PC-9 (cell line): ENCODE measurements at regions not wholly inside any gene's neighbourhood (a gene's known extent, or its start where the extent isn't known, plus 50 kb on each side); places are given as distances from the start of the nearest gene placed in this dataset.

Experiments
- BruUV-seq: library from RNA; stranded (reverse); fragments of 400-500 nt; replicated peaks from 2 replicates; lab custom pipeline; 2021; lab: Mats Ljungman, UMichigan
- CTCF ChIA-PET: fragments of 300-600 bp; sonication (Branson Sonifier 250); formaldehyde crosslinking; loops from one replicate; lab custom pipeline; 2022; ENCODE audit warnings: antibody characterized with exemption; lab: Charles Lee
- POLR2A ChIA-PET: fragments of 300-600 bp; sonication (Branson Sonifier 250); formaldehyde crosslinking; loops from one replicate; lab custom pipeline; 2022; ENCODE audit warnings: antibody characterized with exemption; ENCODE audit not compliant: unreplicated experiment; lab: Charles Lee
- DNase-seq, 2 experiments: peaks; one replicate each; pipeline versions ENCODE4 v3.0.0 to v3.0.0-alpha.2; 2015 to 2022; ENCODE audit warnings: mixed read lengths in 1 of 2
- H2AFZ ChIP-seq: fragments of 200-600 bp; sonication (generic); 2 replicates; pipeline ENCODE4 v1.8.1; 2017; ENCODE audit warnings: antibody characterized with exemption
- H3F3A ChIP-seq: fragments of 200-600 bp; sonication (generic); 2 replicates; pipeline ENCODE4 v1.8.1; 2017; ENCODE audit warnings: antibody characterized with exemption, mild to moderate bottlenecking, low read depth; ENCODE audit not compliant: insufficient read depth
- H3K27ac ChIP-seq: fragments of 200-600 bp; sonication (generic); 2 replicates; pipeline ENCODE4 v1.6.1; 2016; ENCODE audit warnings: mixed run types
- H3K27me3 ChIP-seq: fragments of 200-600 bp; sonication (generic); 2 replicates; pipeline ENCODE4 v1.6.1; 2016; ENCODE audit warnings: low read depth, mixed run types; ENCODE audit not compliant: insufficient read depth
- H3K36me3 ChIP-seq: fragments of 200-600 bp; sonication (generic); 2 replicates; pipeline ENCODE4 v1.6.1; 2016; ENCODE audit warnings: low read depth, mixed run types
- H3K4me1 ChIP-seq: fragments of 200-600 bp; sonication (generic); replicated peaks from 2 replicates; pipeline ENCODE4 v1.6.1; 2016; ENCODE audit warnings: mixed run types; ENCODE audit not compliant: insufficient read depth
- H3K4me2 ChIP-seq: fragments of 200-600 bp; sonication (generic); 2 replicates; pipeline ENCODE4 v1.6.1; 2017; ENCODE audit warnings: mixed run types
- H3K4me3 ChIP-seq: fragments of 200-600 bp; sonication (generic); 2 replicates; pipeline ENCODE4 v1.6.1; 2016; ENCODE audit warnings: mixed run types
- H3K79me2 ChIP-seq: fragments of 200-600 bp; sonication (generic); 2 replicates; pipeline ENCODE4 v1.6.1; 2017; ENCODE audit warnings: low read depth, mixed run types
- H3K9me2 ChIP-seq: fragments of 200-600 bp; sonication (generic); 2 replicates; pipeline ENCODE4 v1.8.1; 2017; ENCODE audit warnings: mild to moderate bottlenecking; ENCODE audit not compliant: insufficient read depth
- H3K9me3 ChIP-seq: fragments of 200-600 bp; sonication (generic); 2 replicates; pipeline ENCODE4 v1.8.1; 2016; ENCODE audit warnings: low read depth; ENCODE audit not compliant: insufficient read depth
- H4K20me1 ChIP-seq: fragments of 200-600 bp; sonication (generic); 2 replicates; pipeline ENCODE4 v1.8.1; 2017; ENCODE audit not compliant: insufficient read depth
- CTCF ChIP-seq: fragments of 200-600 bp; sonication (generic); conservative IDR thresholded peaks from 2 replicates; pipeline ENCODE4 v1.6.1; 2017; ENCODE audit warnings: mixed run types, antibody characterized with exemption, mild to moderate bottlenecking, moderate library complexity
- EZH2 ChIP-seq: fragments of 200-600 bp; sonication (generic); IDR thresholded peaks from 2 replicates; pipeline ENCODE4 v1.8.0; 2017; ENCODE audit warnings: antibody characterized with exemption, low read depth
- intact Hi-C: fragments of 100-400 bp; cut with micrococcal nuclease; formaldehyde crosslinking; loops from one replicate; pipeline ENCODE4 v1.10.0; 2022; ENCODE audit not compliant: unreplicated experiment

DNA sequence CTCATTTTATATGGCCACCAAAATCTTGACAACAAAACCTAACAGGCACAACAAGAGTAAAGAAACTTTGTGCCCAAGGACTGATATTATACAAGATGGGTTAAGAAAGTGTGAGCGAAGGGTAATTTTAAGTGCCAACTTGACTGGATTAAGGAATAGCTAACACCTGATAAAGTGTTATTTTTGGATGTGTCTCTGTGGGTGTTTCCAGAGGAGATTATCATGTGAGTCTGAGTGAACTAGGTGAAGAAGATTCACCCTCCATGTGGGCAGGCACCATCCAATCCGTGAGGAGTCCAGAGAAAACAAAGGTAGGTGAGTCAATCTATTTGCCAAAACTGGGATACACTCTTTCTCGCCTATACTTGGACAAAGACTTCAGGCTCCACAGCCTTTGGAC is 461.6 kb downstream of the ETS1 start:
- no peak for DNase-seq
- Histone ChIP-seq H3K79me2 (no peaks in the 10 kb centered on the region), H4K20me1 (no peaks in the 10 kb centered on the region), H3K27me3 (no peaks in the 10 kb centered on the region), H3F3A (no peaks in the 10 kb centered on the region), H3K4me2 (no peak overlapping the region), H3K4me1 (no peaks in the 10 kb centered on the region), H3K9me2 (no peaks in the 10 kb centered on the region), H3K27ac (no peak overlapping the region), H3K9me3 (no peaks in the 10 kb centered on the region), H2AFZ (no peak overlapping the region), H3K4me3 (no peak overlapping the region), H3K36me3 (no peaks in the 10 kb centered on the region)
- ChIA-PET POLR2A (no interaction called here), CTCF (no interaction called here)
- intact Hi-C loops, result no loop called here
- no peak for TF ChIP-seq CTCF
- no peak for TF ChIP-seq EZH2
- no TSS peak for BruUV-seq

- POLR2A ChIA-PET, result no interaction called here
- BruUV-seq, result no TSS peak
- Histone ChIP-seq H3K4me2 (no peak overlapping the region), H3K9me3 (no peaks in the 10 kb centered on the region), H3F3A (no peaks in the 10 kb centered on the region), H3K4me3 (no peak overlapping the region), H4K20me1 (no peaks in the 10 kb centered on the region), H3K36me3 (no peaks in the 10 kb centered on the region), H3K27me3 (peaks cover 6% of the 10 kb centered on the region; the same call in 1 of the 2 replicates), H3K27ac (no peak overlapping the region), H3K79me2 (no peaks in the 10 kb centered on the region), H3K9me2 (no peaks in the 10 kb centered on the region), H2AFZ (no peak overlapping the region), H3K4me1 (no peaks in the 10 kb centered on the region)
- TF ChIP-seq EZH2 (no peak), CTCF (no peak)
- CTCF ChIA-PET, result no interaction called here
- DNase-seq, result no peak
- intact Hi-C loops, result no loop called here
Observed at GRCh38 chr11:128116885-128117284, 470.5 kb downstream of the ETS1 start.

- TF ChIP-seq CTCF (no peak), EZH2 (no peak)
- Histone ChIP-seq H4K20me1 (no peaks in the 10 kb centered on the region), H3K27me3 (peaks cover 6% of the 10 kb centered on the region; the same call in 1 of the 2 replicates), H3F3A (no peaks in the 10 kb centered on the region), H2AFZ (no peak overlapping the region), H3K4me1 (no peaks in the 10 kb centered on the region), H3K4me2 (no peak overlapping the region), H3K79me2 (no peaks in the 10 kb centered on the region), H3K4me3 (no peak overlapping the region), H3K27ac (no peak overlapping the region), H3K9me3 (no peaks in the 10 kb centered on the region), H3K36me3 (no peaks in the 10 kb centered on the region), H3K9me2 (no peaks in the 10 kb centered on the region)
- BruUV-seq, result no TSS peak
- CTCF ChIA-PET, result no interaction called here
- POLR2A ChIA-PET, result no interaction called here
- DNase-seq, result no peak
- intact Hi-C loops, result no loop called here
Observed at GRCh38 chr11:128116447-128116846, 470.9 kb downstream of the ETS1 start.
